ENCODE measurements at regions not wholly inside any gene's neighbourhood (a gene's known extent, or its start where the extent isn't known, plus 50 kb on each side); places are given as distances from the start of the nearest gene placed in this dataset.

DNA sequence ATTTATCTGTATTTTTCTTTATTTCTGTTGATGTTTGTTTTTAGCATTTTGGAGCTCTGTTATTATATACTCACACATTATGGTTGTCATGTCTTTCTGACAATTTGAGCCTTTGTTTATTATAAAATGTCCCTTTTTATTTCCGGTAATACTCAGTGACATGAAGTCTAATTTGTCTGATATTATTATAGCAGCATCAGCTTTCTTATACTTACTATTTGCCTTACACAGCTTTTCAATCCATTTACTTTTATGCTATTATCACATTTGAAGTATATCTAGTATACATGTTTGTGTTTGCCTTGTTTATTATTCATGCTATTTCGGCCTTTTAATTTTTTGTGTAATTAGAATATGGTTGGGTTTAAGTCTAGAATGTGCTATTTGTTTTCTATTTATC is 430.6 kb upstream of the FANCL start:
- DNase-seq (ENCODE audit: low read depth) = no peak

- DNase-seq (ENCODE audit: low read depth) = no peak
Measured at GRCh38 chr2:58669998-58670397, 428.9 kb upstream of the FANCL start.

- DNase-seq (ENCODE audit: low read depth) = peak; percentile 6
Measured at GRCh38 chr2:58667137-58667774, 426.1 kb upstream of the FANCL start.

DNA sequence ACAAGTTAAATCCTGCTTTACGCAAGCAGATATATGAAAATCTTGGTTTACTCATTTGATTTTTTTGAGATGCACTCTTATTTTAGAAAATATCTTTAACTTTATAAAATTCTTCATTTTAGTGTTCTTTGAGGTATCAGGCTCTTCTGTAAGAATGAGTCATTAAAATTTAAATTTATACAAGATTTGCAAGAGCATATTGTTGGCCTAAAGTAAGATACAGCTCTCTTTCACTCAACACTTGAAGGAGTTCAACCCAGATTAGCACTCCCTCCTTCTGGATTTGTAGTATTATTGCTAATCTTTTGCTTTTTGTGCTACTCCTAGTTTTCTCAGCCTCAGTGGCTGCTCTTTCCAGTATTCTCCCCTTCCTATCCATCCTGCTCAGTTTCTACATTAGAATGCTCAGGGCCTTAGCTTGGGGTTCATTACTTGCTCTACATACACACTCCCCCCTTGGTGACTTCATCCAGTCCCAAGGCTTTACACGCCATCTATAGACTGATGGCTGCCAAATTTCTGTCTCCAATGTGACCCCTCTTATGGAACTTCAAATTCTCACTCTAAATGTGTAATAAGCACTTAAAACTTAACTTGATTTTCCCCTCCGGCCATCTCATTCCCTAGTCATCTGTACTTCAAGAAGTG is 425.3 kb upstream of the FANCL start:
- no peak for DNase-seq (ENCODE audit: low read depth)

- DNase-seq (ENCODE audit: low read depth) = no peak
Measured at GRCh38 chr2:58665154-58665553, 424.0 kb upstream of the FANCL start.

DNA sequence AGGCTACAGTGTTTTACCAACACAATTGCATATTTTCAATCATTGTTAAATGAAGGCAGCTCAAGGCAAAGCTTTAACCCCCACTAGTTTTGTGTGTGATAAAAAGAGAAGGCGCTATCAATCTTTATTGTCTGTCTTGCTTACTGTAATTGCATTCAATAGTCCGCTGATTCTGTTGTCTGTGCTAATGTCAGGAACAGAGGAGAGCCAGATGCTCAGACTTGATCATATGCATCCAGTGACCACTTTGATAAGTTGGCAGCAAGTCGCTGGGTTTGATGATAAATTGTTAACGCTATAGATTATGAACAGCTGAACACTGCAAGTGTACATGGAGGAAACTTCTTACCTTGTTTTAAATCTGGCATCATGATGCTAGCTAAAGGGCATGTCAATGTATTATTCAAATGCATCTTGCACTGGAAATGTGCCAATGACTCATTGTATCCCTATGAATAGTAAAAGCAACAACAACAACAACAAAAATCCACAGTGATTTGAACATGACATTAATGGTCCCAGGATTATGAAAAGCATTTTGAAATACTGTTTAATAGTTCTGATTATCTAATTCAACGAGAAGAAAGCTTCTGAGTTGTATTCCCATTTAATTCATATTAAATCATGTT is 423.5 kb upstream of the FANCL start:
- no peak for DNase-seq (ENCODE audit: low read depth)

DNA sequence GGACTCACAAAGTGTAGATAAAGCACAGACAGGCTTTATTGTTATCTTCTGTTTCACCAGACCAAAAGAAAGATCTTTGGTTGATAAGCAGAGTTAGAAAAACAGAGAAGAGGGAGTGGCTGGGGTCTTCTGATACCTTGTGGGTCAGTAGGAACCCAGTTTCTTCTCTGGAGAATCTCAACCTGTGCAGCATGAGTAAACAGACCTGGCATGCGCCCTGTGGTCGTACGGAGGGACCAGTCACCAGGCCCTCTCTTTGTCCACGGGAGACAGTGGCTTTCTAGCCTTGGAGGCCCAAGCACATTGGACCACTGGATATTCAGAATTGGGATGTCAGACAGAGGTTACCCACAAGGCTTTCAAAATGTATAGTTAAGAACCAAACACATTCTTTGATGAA is 418.9 kb upstream of the FANCL start:
- DNase-seq (ENCODE audit: low read depth) = no peak

DNA sequence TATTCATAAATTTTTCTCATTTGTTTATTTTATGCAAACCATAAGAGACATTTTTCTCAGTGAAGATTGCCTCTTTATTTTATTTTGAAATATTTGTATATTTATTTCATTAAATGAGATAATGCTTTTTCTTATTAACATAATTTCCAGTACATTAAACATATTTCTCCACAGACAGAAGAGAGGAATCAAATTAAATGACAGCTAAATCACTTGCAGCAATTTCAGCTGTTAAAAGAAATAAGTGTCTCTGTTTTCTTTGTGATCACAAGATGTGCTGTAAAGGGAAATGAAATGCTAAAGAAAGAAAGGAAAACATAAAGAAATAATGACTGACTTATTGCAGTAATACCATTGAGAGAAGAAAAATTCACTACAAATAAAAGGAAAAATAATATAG is 414.0 kb upstream of the FANCL start:
- no peak for DNase-seq (ENCODE audit: low read depth)

- no peak for DNase-seq (ENCODE audit: low read depth)
Measured at GRCh38 chr2:58651930-58652329, 410.8 kb upstream of the FANCL start.

- no peak for DNase-seq (ENCODE audit: low read depth)
Measured at GRCh38 chr2:58650781-58651180, 409.7 kb upstream of the FANCL start.

- no peak for DNase-seq (ENCODE audit: low read depth)
Measured at GRCh38 chr2:58649756-58650155, 408.6 kb upstream of the FANCL start.

GRCh38 chr2:58645017-58645416 is 403.9 kb upstream of the FANCL start:
- DNase-seq (ENCODE audit: low read depth) = no peak

- no peak for DNase-seq (ENCODE audit: low read depth)
Measured at GRCh38 chr2:58644451-58644850, 403.3 kb upstream of the FANCL start.

- no peak for DNase-seq (ENCODE audit: low read depth)
Measured at GRCh38 chr2:58641001-58641400, 399.9 kb upstream of the FANCL start.

GRCh38 chr2:58640042-58640441 is 398.9 kb upstream of the FANCL start:
- no peak for DNase-seq (ENCODE audit: low read depth)

- no peak for DNase-seq (ENCODE audit: low read depth)
Measured at GRCh38 chr2:58638256-58638805, 397.2 kb upstream of the FANCL start.

DNA sequence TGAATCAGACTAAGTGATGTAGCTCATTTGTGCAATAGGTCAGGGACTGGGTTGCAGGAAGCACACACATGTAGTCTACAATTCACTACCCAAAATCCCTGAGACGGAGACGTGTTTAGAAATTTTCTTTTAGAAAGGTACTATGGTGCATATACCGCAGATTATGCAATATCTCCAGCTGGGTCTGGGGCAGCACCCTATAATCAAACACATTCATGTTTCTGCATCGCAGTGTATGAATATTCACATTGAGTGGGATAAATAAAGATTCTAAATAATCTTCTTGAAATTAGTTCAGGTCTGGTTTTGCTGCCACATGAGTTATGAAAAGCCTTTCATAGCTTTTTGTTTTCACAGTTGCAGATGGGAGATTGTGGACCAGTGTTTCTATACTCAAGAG is 395.7 kb upstream of the FANCL start:
- no peak for DNase-seq (ENCODE audit: low read depth)

DNA sequence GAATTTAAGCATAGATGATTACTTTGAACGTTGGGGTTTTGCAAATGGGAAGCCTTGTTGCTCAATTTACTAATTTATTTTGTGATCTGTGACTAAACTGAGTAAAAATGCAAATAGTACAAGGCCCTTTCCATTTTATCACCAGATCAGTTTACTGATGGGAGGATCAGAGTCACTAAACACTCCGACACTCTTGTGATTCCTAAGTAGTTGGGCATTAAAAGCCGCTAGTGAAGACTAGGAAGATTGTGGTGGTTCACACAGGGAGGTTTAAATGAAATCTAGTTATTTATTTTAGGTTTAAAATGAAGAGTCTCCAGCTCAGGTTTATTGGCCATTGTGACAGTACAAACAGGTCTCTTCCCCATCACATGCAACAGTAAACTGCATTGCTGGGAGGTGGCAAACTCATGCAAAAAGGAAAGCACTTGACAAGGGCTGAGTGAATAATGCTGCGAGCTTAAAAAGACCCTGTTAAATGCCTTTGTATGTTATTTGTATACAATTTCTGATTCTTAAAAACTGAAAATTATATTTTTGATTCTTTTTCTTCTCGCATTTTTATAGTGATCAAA is 394.8 kb upstream of the FANCL start:
- no peak for DNase-seq (ENCODE audit: low read depth)

GRCh38 chr2:58634653-58635370 is 393.7 kb upstream of the FANCL start:
- peak; percentile 37 for DNase-seq (ENCODE audit: low read depth)

GRCh38 chr2:58633613-58634365 is 392.7 kb upstream of the FANCL start:
- peak; percentile 14 for DNase-seq (ENCODE audit: low read depth)

DNA sequence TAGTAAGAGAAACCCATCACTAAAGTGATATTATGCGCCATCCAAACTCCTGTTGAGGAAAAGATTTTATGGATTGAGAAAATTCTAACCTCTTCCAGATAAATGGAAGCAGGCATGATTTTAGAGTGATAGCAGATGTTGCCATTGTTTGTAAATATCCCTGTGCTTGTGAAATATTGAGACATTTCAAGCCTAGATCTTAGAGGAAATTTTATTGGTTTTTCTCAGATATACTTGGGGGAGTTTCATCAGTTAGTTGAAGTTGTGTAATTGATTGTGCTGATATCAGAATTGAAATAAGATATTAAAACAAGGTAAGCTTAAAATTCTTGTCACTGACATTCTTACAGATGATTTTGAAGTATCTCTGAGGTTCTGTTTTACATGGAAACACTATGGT is 390.9 kb upstream of the FANCL start:
- no peak for DNase-seq (ENCODE audit: low read depth)
